ENCODE measurements at regions not wholly inside any gene's neighbourhood (a gene's known extent, or its start where the extent isn't known, plus 50 kb on each side); places are given as distances from the start of the nearest gene placed in this dataset.

DNA sequence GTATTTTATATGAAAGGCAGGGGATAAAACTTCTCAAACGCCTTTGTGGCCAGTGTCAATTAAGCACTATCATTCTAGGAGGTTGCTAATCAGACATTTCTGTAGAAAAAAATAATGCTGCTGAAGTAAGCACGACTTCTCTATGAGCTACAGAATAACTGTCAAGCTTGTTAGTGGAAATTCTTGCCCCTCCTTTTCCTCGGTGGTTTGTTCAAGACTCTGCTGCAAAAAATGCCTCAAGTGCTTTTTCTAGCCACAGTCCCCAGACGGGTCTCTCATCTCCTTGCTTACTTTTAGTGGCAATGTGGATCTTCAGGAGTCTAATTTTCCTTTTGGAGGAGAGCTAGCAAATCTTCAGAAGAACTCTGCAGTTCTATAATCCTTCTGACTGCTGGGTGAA lies 452.0 kb downstream of the FUT8 start:
- TF ChIP-seq CTCF (IDR thresholded peaks at IDR 0.05) (no peak), EZH2 (IDR thresholded peaks at IDR 0.05) (no peak)

All from neural progenitor cell (in vitro differentiated cells).